Colonic mucosa (tissue), 4 donors: ENCODE measurements at regions not wholly inside any gene's neighbourhood (a gene's known extent, or its start where the extent isn't known, plus 50 kb on each side); places are given as distances from the start of the nearest gene placed in this dataset.

Experiments used
- DNase-seq: peaks from one replicate; pipeline ENCODE4 v3.0.0-alpha.2; 2020
- H3K27ac ChIP-seq: fragments of 200-600 bp; one replicate; pipeline ENCODE4 v1.8.0; 2021
- H3K27me3 ChIP-seq: fragments of 200-600 bp; one replicate; pipeline ENCODE4 v1.8.0; 2021
- H3K36me3 ChIP-seq: fragments of 200-600 bp; one replicate; pipeline ENCODE4 v1.8.0; 2021
- H3K4me1 ChIP-seq: fragments of 200-600 bp; one replicate; pipeline ENCODE4 v1.8.0; 2021; ENCODE audit warnings: mild to moderate bottlenecking
- H3K4me3 ChIP-seq: fragments of 200-600 bp; one replicate; pipeline ENCODE4 v1.8.0; 2021
- H3K9ac ChIP-seq, 2 donors: one replicate each; pipeline ENCODE4 v1.7.0; 2013; ENCODE audit warnings: control low read depth in 2 of 2, low read depth in 2 of 2, low read length in 2 of 2
- H3K9me3 ChIP-seq: fragments of 200-600 bp; one replicate; pipeline ENCODE4 v1.8.0; 2021
- CTCF ChIP-seq: fragments of 200-600 bp; IDR thresholded peaks from one replicate; pipeline ENCODE4 v1.8.0; 2022; ENCODE audit warnings: antibody characterized with exemption, mild to moderate bottlenecking
- intact Hi-C: fragments of 100-400 bp; cut with DNase I; formaldehyde crosslinking; loops from one replicate; pipeline ENCODE4 v1.14.1; 2022
- donor health status: healthy.
- donor health status: DM: no; HTN: no; CAD: no.
- donor health status: DM: no; HTN: no; CAD: no.

- Histone ChIP-seq H3K27ac (no peak overlapping the region), H3K4me1 (no peaks in the 10 kb centered on the region), H3K9me3 (no peaks in the 10 kb centered on the region), H3K27me3 (no peaks in the 10 kb centered on the region), H3K9ac (no peak overlapping the region), H3K36me3 (no peaks in the 10 kb centered on the region), H3K4me3 (no peak overlapping the region)
- no peak for DNase-seq
- intact Hi-C loops = no loop called here
- no peak for TF ChIP-seq CTCF
These were observed 72.4 kb downstream of the RHOB start for GRCh38 chr2:20519309-20519708.

DNA sequence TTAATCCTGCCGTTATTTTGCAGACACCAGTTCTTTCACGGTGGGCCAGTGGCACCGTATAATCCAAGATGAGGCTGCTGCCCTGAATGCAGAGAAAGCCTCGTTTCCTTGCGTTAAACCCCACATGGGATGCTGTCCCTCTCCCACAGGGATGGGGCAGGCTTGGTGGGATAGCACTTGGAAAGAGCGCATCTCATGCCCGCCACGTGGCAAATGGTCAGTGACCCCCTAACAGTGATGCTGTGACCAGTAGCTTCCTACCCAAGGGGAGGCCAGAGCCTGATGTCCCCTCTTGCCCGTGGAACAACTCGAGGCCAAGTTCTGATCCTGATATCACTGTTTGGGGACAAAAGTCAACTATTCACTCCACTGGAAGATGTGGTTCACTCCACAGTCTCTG lies 73.3 kb downstream of the RHOB start:
- intact Hi-C loops = no loop called here
- H3K27me3 ChIP-seq = no peaks in the 10 kb centered on the region
- no peak overlapping the region for H3K27ac ChIP-seq
- TF ChIP-seq CTCF = no peak
- no peaks in the 10 kb centered on the region for H3K4me1 ChIP-seq
- DNase-seq = no peak
- H3K9ac ChIP-seq = no peak overlapping the region
- H3K36me3 ChIP-seq = no peaks in the 10 kb centered on the region
- no peaks in the 10 kb centered on the region for H3K9me3 ChIP-seq
- no peak overlapping the region for H3K4me3 ChIP-seq

DNA sequence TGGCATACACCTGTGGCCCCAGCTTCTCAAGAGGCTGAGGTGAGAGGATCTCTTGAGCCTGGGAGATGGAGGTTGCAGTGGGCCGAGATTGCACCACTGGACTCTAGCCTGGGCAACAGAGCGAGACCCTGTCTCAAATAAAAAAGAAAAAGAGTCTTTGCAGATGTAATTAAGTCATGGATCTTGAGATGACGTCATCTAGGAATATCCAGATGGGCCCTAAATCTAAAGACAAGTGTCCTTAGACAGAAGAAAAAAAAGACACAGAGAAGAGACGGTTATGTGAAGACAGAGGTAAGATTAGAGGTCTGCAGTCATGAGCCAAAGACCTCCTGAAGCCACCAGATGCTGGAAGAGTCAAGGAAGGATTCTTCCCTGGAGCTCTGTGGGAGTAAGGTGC lies 74.3 kb downstream of the RHOB start:
- Histone ChIP-seq H3K4me3 (no peak overlapping the region), H3K27me3 (no peaks in the 10 kb centered on the region), H3K36me3 (no peaks in the 10 kb centered on the region), H3K4me1 (no peaks in the 10 kb centered on the region), H3K9me3 (no peaks in the 10 kb centered on the region), H3K9ac (no peak overlapping the region), H3K27ac (no peak overlapping the region)
- TF ChIP-seq CTCF = no peak
- intact Hi-C loops = no loop called here
- DNase-seq = no peak

GRCh38 chr2:20521682-20522189 lies 74.9 kb downstream of the RHOB start:
- Histone ChIP-seq H3K9me3 (no peaks in the 10 kb centered on the region), H3K27me3 (no peaks in the 10 kb centered on the region), H3K4me3 (no peak overlapping the region), H3K4me1 (no peaks in the 10 kb centered on the region), H3K27ac (no peak overlapping the region), H3K9ac (no peak overlapping the region), H3K36me3 (no peaks in the 10 kb centered on the region)
- no peak for TF ChIP-seq CTCF
- intact Hi-C loops = no loop called here
- no peak for DNase-seq

GRCh38 chr2:20523073-20523798 lies 76.4 kb downstream of the RHOB start:
- intact Hi-C loops = no loop called here
- DNase-seq = no peak

More at GRCh38 chr2:20523073-20523798, 76.4 kb downstream of the RHOB start:
- Histone ChIP-seq H3K27ac (no peak overlapping the region), H3K4me3 (no peak overlapping the region), H3K36me3 (no peaks in the 10 kb centered on the region), H3K27me3 (no peaks in the 10 kb centered on the region), H3K9me3 (no peaks in the 10 kb centered on the region), H3K4me1 (no peaks in the 10 kb centered on the region), H3K9ac (no peak overlapping the region)
- no peak for TF ChIP-seq CTCF
